ENCODE measurements at regions not wholly inside any gene's neighbourhood (a gene's known extent, or its start where the extent isn't known, plus 50 kb on each side); places are given as distances from the start of the nearest gene placed in this dataset.

- no peak for DNase-seq
These were observed 81.5 kb upstream of the RMDN2 start for GRCh38 chr2:37843556-37843955.

DNA sequence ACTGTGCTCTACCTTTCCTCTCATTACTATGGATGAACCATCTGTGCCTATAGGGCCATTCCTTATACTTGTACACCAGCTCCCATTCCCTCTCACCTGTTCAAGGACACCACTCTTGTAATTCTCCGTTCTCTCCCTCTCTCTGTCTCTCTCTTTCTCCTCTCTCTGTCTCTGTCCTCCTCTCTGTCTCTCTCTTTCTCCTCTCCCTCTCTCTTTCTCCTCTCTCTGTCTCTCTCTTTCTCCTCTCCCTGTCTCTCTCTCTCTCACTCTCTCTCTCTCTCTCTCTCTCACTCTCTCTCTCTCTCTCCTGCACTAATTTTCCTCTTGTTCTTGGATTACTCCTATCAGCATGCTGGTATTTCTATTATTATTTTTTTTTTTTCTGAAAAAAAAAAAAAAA is 78.9 kb upstream of the RMDN2 start:
- no peak for DNase-seq

DNA sequence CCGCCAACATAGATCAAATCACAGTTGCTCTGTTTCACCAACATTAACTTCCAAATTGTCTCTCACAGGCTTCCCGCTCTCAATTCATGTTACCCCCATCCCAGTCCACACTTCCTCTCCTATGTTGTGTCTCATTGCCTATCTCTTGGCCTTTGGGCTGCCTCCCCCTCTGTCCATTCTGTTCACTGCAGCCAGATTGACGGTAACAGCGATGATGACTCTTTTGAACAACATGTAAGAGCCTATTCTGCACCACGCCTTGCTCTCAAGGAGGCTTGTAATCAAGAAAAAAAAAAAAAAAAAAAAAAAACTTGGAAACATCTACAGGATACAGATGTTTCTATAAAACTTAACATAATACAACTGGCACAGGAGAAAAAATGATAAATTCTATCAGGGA is 77.3 kb upstream of the RMDN2 start:
- DNase-seq = no peak

DNA sequence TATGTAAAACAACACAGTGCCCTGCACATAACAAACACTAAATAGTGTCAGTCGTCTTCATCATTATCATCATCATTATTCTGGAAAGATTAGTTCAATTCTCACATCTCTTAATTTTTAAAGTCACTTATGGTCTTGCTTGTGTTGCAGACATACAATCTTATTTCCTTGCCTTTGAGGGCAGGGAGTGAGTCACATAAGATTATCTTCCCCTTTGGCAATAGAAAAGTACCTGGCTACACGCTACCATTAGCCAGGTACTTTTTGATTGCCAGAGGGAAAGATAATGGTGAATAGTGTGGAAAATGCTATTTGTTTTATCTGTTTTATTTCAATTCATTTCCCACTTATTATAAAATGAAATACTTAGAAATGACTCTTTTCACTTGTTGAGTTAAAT is 76.6 kb upstream of the RMDN2 start:
- DNase-seq = no peak

DNA sequence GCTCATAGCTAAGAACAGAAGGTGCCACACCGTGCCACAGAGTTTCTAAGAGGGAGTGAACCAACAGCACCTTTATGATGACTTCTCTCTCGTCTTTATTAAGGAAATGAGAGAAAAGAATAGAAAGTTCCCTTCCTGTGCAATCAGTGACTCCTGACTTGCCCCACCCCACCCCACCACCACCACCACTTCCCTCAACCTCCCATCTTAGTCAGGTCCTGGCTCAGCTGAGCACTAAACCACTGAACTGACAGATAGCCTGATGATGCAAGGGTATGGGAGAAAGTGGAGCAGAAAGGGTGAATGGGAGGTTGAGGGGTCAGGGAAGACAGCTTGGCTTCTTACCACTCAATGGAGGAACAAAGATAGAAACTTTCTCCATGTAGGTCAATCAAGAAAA is 75.2 kb upstream of the RMDN2 start:
- no peak for DNase-seq

- DNase-seq = no peak
These were observed 73.7 kb upstream of the RMDN2 start for GRCh38 chr2:37851428-37851827.

DNA sequence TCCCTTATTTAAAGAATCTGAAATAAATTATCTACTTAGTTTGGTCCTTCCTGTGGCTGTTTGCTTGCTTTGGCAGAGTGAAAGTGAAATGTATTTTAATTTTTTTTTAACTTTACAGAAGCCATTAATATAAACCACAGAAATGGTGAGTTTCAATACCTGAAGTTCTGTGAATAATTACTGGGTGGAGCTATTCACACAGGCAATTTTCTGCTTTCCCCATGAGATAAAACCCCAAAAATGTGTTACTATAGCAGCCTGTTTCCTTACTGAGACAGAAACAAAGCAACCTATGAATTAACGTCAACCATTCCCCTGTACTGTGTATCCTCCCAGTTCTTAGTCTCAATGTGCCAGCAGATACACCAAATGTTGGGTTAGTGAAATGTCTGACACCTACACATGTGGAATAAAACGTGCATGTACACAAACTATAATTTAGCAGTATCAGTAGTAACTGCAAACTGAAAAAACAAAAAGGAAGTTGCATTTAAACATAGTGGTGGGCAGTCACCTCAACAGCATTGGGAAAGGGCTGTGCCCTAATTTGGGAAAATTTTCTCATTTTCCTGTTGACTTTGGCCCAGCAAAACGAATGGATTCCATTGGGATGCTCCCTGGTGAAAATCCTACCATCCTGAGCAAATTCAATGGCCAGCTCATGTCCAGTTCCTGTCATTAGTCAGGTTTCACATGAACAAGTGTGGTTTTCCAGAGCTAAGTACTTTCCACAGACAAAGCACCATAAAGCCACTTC is 73.1 kb upstream of the RMDN2 start:
- DNase-seq = no peak

DNA sequence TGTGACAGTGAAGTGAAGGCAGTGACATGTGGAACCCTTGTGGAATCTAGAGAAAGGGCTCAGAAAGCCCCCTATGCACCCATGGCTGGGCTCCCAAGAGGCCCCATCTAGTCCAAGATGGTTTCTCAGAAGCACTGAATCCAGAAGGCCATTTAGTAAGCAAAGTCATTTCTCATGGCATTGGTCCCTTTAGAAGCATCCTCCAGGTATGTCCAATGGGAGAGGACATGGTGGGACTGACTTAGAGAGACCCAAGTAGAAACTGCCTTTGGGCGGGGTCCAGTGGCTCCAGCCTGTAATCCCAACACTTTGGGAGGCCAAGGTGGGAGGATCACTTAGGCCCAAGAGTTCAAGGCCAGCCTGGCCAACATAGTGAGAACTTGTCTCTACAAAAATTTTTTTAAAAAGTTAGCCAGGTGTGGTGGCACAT is 72.5 kb upstream of the RMDN2 start:
- DNase-seq = no peak

DNA sequence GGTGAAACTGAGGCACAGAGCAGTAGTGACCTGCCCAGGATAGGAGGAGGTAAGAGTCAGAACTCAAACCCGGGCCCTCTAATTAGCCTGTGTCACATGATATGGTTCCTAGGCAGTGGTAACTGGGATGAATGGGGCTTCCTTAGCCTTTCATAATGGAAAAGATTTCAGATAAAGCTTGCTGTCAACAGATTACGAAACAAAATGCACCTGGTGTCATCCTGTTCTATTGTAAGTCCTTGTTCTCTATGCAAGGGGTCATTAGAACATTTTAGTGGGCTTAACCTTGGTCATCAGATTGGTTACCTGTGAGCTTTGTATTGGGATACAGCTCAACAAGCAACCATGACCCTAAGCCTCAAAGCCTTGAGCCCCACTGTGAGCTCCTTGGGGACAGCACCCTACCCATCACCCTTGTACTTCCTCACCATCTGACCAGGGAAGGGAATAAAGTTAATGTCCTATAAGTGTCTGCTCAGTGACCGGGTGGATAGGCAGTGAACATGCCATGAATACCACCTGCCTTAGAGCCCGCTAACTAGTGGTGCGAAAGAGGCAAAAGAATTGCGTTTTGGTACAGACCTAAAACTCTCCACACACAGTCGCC is 70.3 kb upstream of the RMDN2 start:
- no peak for DNase-seq

DNA sequence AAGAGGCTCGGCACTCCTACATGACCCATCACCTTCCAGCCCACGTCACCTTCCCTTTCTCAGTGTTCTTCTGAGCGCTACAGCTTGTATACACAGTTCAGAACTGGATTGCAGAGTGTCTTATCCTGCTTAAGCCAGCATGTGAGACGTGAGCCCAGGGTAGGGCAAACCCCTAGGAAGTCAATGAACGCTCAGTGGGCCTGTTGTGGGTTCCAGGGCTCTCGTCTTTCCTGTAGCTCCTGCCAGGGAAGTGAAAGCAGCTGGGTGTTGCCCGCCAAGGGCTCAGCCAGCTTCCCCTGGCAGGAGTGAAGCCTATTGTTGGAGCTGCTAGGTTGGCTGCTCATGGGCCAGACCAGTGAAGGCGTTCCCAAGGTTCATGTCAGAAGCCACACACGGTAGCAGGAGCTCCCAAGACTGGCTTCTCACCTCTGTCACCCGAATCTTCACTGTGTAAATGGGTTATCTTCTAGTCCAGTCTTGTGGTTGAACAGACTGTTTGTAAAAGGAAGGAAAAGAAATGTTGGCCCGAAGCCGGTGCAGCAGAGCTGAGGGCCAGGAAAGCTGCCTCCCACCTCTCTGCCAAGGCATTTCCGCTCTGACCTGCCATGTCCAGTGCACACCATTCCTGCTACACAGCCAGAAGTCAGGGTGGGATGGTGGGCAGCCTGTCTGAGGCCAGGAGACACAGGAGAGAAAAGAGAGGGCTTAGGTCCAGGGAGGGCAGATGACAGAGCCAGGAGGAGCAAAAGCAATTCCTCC is 69.6 kb upstream of the RMDN2 start:
- no peak for DNase-seq

- DNase-seq = no peak
These were observed 68.9 kb upstream of the RMDN2 start for GRCh38 chr2:37856101-37856751.

- no peak for DNase-seq
These were observed 67.3 kb upstream of the RMDN2 start for GRCh38 chr2:37857575-37858399.

GRCh38 chr2:37858400-37858711 is 66.7 kb upstream of the RMDN2 start:
- DNase-seq = no peak

- DNase-seq = no peak
These were observed 66.3 kb upstream of the RMDN2 start for GRCh38 chr2:37858725-37859267.

DNA sequence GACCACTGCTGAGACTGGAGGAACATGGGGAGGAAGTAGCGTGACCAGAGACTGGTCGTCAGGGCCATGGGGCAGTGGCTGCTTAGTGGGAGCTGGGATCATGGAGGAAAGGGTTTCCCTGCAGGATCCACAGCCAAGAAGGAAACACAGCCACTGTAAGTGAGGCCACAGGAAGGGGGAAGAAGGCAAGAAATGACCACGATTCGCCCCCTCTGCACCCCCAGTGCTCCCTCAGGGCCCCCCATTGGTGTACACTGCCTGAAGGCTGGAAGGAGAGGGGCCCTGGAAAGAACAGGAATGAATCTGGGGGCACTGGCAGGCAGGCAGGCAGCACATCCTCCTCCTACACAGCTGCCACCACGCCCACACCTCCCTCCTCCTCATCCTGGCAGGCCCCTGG is 62.5 kb upstream of the RMDN2 start:
- no peak for DNase-seq

GRCh38 chr2:37864217-37864616 is 60.9 kb upstream of the RMDN2 start:
- DNase-seq = no peak

- no peak for DNase-seq
These were observed 59.4 kb upstream of the RMDN2 start for GRCh38 chr2:37865640-37866039.

- DNase-seq = no peak
These were observed 58.7 kb upstream of the RMDN2 start for GRCh38 chr2:37866171-37866934.

GRCh38 chr2:37867166-37867565 is 57.9 kb upstream of the RMDN2 start:
- DNase-seq = no peak

GRCh38 chr2:37868866-37869265 is 56.2 kb upstream of the RMDN2 start:
- DNase-seq = no peak

DNA sequence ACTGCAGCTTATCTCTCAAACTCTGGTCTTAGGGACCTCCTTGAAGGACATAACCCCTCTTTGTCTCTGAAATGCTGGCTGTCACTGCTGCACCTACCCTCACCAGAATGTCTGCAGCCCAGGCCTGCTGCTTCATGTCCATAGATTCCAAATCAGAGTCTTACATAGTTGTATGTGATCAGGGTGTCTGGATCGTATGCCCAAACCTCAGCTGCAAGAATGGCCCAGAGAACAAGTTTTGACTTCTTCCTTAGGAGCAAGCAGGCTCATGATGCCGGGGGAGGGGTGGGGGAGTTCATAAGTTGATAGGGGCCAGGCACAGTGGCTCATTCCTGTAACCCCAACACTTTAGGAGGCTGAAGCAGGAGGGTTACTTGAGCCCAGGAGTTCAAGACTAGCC is 55.8 kb upstream of the RMDN2 start:
- DNase-seq = no peak

GRCh38 chr2:37869771-37870170 is 55.3 kb upstream of the RMDN2 start:
- no peak for DNase-seq
